HFF-Myc (cell line): ENCODE measurements at regions not wholly inside any gene's neighbourhood (a gene's known extent, or its start where the extent isn't known, plus 50 kb on each side); places are given as distances from the start of the nearest gene placed in this dataset.

ENCODE experiments used
- DNase-seq: peaks from one replicate; pipeline ENCODE4 v3.0.0-alpha.2; 2011; ENCODE audit warnings: low read depth; ENCODE audit errors: extremely low read depth
- H3K4me3 ChIP-seq: replicated peaks from 2 replicates; pipeline ENCODE4 v1.5.1; 2011; ENCODE audit warnings: low read depth, mild to moderate bottlenecking, control low read depth, low read length
- CTCF ChIP-seq: IDR thresholded peaks from 2 replicates; pipeline ENCODE4 v1.5.1; 2012; ENCODE audit warnings: mild to moderate bottlenecking, low read depth, low read length, control low read depth; ENCODE audit errors: missing control alignments

- no peak overlapping the region for H3K4me3 ChIP-seq
- DNase-seq, result no peak
- no peak for TF ChIP-seq CTCF
Measured at GRCh38 chr9:28179893-28180292, 606.6 kb upstream of the C9orf72 start.

GRCh38 chr9:28190981-28191380 is 617.7 kb upstream of the C9orf72 start:
- TF ChIP-seq CTCF, result no peak
- H3K4me3 ChIP-seq, result no peak overlapping the region
- DNase-seq, result no peak

- no peak for DNase-seq
- no peak overlapping the region for H3K4me3 ChIP-seq
- TF ChIP-seq CTCF, result no peak
Measured at GRCh38 chr9:28197653-28198052, 624.4 kb upstream of the C9orf72 start.

GRCh38 chr9:28203036-28203435 is 629.8 kb upstream of the C9orf72 start:
- no peak for DNase-seq
- TF ChIP-seq CTCF, result no peak
- no peak overlapping the region for H3K4me3 ChIP-seq

GRCh38 chr9:28206280-28206679 is 633.0 kb upstream of the C9orf72 start:
- no peak for TF ChIP-seq CTCF
- DNase-seq, result no peak
- H3K4me3 ChIP-seq, result no peak overlapping the region

GRCh38 chr9:28207657-28208056 is 634.4 kb upstream of the C9orf72 start:
- H3K4me3 ChIP-seq, result no peak overlapping the region
- DNase-seq, result no peak
- no peak for TF ChIP-seq CTCF

- DNase-seq, result no peak
- no peak for TF ChIP-seq CTCF
- H3K4me3 ChIP-seq, result no peak overlapping the region
Measured at GRCh38 chr9:28209130-28209529, 635.8 kb upstream of the C9orf72 start.
